WTC11 (cell line): ENCODE measurements at regions not wholly inside any gene's neighbourhood (a gene's known extent, or its start where the extent isn't known, plus 50 kb on each side); places are given as distances from the start of the nearest gene placed in this dataset.

ENCODE experiments used
- GTF2I ChIP-seq: fragments of 250-450 bp; sonication (Bioruptor Pico); conservative IDR thresholded peaks from 2 replicates; pipeline ENCODE4 v1.4.0; 2021; ENCODE audit warnings: mild to moderate bottlenecking
- ZNF512 ChIP-seq: sonication (generic); formaldehyde crosslinking; IDR thresholded peaks from 2 replicates; pipeline ENCODE4 v1.8.1; 2022; ENCODE audit warnings: missing genetic modification reagents, borderline replicate concordance

- TF ChIP-seq ZNF512 (CRISPR knock-in tag), result no peak
- TF ChIP-seq GTF2I (CRISPR knock-in tag), result no peak
These were observed 411.5 kb downstream of the PLK2 start for GRCh38 chr5:58048185-58048925.
